ENCODE measurements at regions not wholly inside any gene's neighbourhood (a gene's known extent, or its start where the extent isn't known, plus 50 kb on each side); places are given as distances from the start of the nearest gene placed in this dataset.

DNA sequence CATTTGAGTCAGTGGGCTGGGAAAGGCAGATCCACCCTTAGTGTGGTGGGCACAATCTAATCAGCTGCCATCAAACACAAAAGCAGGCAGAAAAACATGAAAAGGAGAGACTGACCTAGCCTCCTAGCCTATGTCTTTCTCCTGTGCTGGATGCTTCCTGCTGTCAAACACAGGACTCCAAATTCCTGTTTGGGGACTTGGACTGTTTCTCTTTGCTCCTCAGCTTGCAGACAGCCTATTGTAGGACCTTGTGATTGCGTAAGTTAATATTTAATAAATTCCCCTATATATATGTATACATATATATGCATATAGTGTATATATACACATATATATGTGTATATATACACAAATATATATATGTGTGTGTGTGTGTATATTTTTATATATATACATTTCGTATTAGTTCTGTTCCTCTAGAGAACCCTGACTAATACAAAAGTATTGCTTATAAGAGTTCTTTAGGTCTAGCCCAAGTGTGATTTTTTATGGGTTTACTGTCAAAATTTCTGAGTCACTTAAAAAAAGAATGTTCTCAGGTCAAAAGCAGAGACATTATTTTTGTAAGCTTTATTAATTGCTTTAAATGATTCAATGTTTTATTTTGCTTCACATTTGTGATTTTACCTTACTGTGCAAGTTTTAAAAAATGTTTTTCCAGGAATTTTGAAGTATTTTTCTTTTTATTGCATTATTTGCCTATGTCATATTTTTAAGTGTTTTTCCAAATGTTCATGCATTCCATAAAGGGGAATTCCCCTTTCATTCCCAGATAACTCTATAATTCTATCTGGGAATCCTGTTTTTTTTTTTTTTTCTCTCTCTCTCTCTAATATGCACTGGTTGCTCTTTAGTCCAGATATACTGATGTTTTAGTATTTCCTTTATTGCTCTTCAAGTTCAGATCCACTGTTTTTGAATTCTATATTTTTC, 92.1 kb upstream of the ADAMTS5 start:
- FAIRE-seq (no peak), DNase-seq (ENCODE audit: low read depth) (no peak)
- Histone ChIP-seq H3K4me3 (ENCODE audit: low read depth, low read length) (no peak overlapping the region), H3K36me3 (ENCODE audit: control insufficient read depth, insufficient read depth, low read length) (no peaks in the 10 kb centered on the region), H3K27me3 (ENCODE audit: control insufficient read depth, insufficient read depth, low read length) (no peaks in the 10 kb centered on the region)
- TF ChIP-seq, protein P1, sequence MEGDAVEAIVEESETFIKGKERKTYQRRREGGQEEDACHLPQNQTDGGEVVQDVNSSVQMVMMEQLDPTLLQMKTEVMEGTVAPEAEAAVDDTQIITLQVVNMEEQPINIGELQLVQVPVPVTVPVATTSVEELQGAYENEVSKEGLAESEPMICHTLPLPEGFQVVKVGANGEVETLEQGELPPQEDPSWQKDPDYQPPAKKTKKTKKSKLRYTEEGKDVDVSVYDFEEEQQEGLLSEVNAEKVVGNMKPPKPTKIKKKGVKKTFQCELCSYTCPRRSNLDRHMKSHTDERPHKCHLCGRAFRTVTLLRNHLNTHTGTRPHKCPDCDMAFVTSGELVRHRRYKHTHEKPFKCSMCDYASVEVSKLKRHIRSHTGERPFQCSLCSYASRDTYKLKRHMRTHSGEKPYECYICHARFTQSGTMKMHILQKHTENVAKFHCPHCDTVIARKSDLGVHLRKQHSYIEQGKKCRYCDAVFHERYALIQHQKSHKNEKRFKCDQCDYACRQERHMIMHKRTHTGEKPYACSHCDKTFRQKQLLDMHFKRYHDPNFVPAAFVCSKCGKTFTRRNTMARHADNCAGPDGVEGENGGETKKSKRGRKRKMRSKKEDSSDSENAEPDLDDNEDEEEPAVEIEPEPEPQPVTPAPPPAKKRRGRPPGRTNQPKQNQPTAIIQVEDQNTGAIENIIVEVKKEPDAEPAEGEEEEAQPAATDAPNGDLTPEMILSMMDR (IDR thresholded peaks at IDR 0.05; ENCODE audit: insufficient read depth, low read length, severe bottlenecking) = no peak

- no peak for FAIRE-seq
- H3K27me3 ChIP-seq (ENCODE audit: control insufficient read depth, insufficient read depth, low read length) = no peaks in the 10 kb centered on the region
- DNase-seq (ENCODE audit: low read depth) = peak; percentile 67
- TF ChIP-seq, protein P1 (IDR thresholded peaks at IDR 0.05; ENCODE audit: insufficient read depth, low read length, severe bottlenecking) = no peak
- H3K4me3 ChIP-seq (ENCODE audit: low read depth, low read length) = no peak overlapping the region
- no peaks in the 10 kb centered on the region for H3K36me3 ChIP-seq (ENCODE audit: control insufficient read depth, insufficient read depth, low read length)
Measured at GRCh38 chr21:27057997-27058396, 91.1 kb upstream of the ADAMTS5 start.

- no peak overlapping the region for H3K4me3 ChIP-seq (ENCODE audit: low read depth, low read length)
- H3K27me3 ChIP-seq (ENCODE audit: control insufficient read depth, insufficient read depth, low read length) = no peaks in the 10 kb centered on the region
- TF ChIP-seq, protein P1 (IDR thresholded peaks at IDR 0.05; ENCODE audit: insufficient read depth, low read length, severe bottlenecking) = no peak
- peak; percentile 84 for DNase-seq (ENCODE audit: low read depth)
- H3K36me3 ChIP-seq (ENCODE audit: control insufficient read depth, insufficient read depth, low read length) = no peaks in the 10 kb centered on the region
- FAIRE-seq = no peak
Measured at GRCh38 chr21:27047658-27048314, 80.9 kb upstream of the ADAMTS5 start.

- DNase-seq (ENCODE audit: low read depth) = peak; percentile 70
- no peaks in the 10 kb centered on the region for H3K27me3 ChIP-seq (ENCODE audit: control insufficient read depth, insufficient read depth, low read length)
- TF ChIP-seq, protein P1 (IDR thresholded peaks at IDR 0.05; ENCODE audit: insufficient read depth, low read length, severe bottlenecking) = no peak
- no peak overlapping the region for H3K4me3 ChIP-seq (ENCODE audit: low read depth, low read length)
- FAIRE-seq = no peak
- no peaks in the 10 kb centered on the region for H3K36me3 ChIP-seq (ENCODE audit: control insufficient read depth, insufficient read depth, low read length)
Measured at GRCh38 chr21:27047283-27047657, 80.4 kb upstream of the ADAMTS5 start.

DNA sequence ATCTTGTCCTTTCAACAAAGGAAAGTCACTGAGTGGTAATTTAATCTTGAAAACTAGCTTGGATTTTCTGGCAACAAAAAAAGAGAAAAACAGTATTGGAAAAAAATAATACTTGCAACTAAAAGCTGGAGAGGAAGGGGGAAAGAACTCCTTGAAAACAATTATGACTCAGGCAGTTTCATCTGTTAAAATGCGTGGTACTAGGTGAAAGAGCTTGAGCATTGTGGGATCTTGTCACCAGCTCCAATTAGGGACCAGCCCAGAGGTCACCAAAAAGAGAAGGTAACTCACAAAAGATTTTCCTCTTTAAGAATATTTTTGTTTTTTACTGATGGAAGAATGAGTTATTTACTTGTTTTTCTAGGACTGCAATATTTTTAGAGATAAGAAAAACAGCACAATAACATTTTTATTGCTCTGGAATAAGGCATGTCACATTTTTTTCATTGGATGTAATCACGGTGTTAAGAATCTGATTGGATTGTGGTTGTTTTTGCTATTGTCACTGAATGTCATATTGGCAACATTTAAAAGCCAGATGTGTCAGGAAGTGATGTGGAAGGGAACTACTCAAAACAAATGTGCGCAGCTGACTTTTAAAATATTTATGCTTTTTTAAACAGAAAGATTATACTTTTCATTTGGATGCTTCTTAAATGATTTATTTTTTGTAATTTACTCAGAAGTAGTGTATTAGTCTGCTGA, 78.5 kb upstream of the ADAMTS5 start:
- Histone ChIP-seq H3K36me3 (ENCODE audit: control insufficient read depth, insufficient read depth, low read length) (no peaks in the 10 kb centered on the region), H3K27me3 (ENCODE audit: control insufficient read depth, insufficient read depth, low read length) (no peaks in the 10 kb centered on the region), H3K4me3 (ENCODE audit: low read depth, low read length) (no peak overlapping the region)
- DNase-seq (ENCODE audit: low read depth) (peak; percentile 8), FAIRE-seq (no peak)
- TF ChIP-seq, protein P1 (IDR thresholded peaks at IDR 0.05; ENCODE audit: insufficient read depth, low read length, severe bottlenecking) = no peak
